Keratinocyte (primary cell): ENCODE measurements at regions not wholly inside any gene's neighbourhood (a gene's known extent, or its start where the extent isn't known, plus 50 kb on each side); places are given as distances from the start of the nearest gene placed in this dataset.

ENCODE experiments used
- CTCF ChIP-seq, 3 experiments: IDR thresholded peaks in 1 of 3; conservative IDR thresholded peaks in 1 of 3; optimal IDR thresholded peaks in 1 of 3; 2 replicates in 2 of 3; 3 replicates in 1 of 3; pipeline versions ENCODE3 to v1.5.1; 2011; ENCODE audit warnings: low read length in 3 of 3, mild to moderate bottlenecking in 3 of 3, moderate library complexity in 2 of 3, control low read depth in 1 of 3, inconsistent platforms in 1 of 3; ENCODE audit not compliant: insufficient read depth in 2 of 3; ENCODE audit errors: extremely low read depth in 1 of 3
- EZH2 ChIP-seq: IDR thresholded peaks from one replicate; pipeline ENCODE4 v1.6.1; 2012; ENCODE audit warnings: inconsistent platforms, mild to moderate bottlenecking, low read length, moderate library complexity

GRCh38 chr11:95690100-95690499 lies 99.5 kb downstream of the FAM76B start:
- TF ChIP-seq EZH2 (no peak), CTCF (optimal IDR thresholded peaks at IDR 0.05 in 1 of 3, IDR thresholded peaks at IDR 0.05 in 1 of 3, conservative IDR thresholded peaks at IDR 0.05 in 1 of 3; ENCODE audit: extremely low read depth in 1 of 3, insufficient read depth in 2 of 3, low read length in 3 of 3) (no peak)
